ENCODE measurements at regions not wholly inside any gene's neighbourhood (a gene's known extent, or its start where the extent isn't known, plus 50 kb on each side); places are given as distances from the start of the nearest gene placed in this dataset.
"Not testable (repeated sequence)": the region's sequence is repeated elsewhere in the genome, so short reads cannot be mapped to it uniquely, and the experiment has no call there.

DNA sequence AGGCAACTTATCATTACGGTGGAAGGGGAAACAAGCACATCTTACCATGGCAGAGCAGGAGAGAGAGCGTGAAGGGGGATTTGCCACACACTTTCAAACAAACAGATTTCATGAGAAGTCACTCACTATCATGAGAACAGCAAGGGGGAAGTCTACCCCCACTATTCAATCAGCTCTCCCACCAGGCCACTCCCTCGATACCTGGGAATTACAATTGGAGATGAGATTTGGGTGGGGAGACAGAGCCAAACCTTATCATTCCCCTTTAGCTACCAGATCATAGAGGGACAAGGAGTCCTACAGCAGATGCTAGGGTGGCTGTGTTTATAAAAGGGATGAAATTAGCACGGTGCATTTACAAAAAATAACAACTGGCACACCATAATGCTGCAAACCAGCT is 2149.4 kb upstream of the ACO1 start:
- no peaks in the 10 kb centered on the region for H3K27me3 Mint-ChIP-seq
- H3K9me3 Mint-ChIP-seq = no peaks in the 10 kb centered on the region
- H3K4me3 Mint-ChIP-seq = no peak overlapping the region
- no peak overlapping the region for H3K27ac Mint-ChIP-seq
- no peaks in the 10 kb centered on the region for H3K4me1 Mint-ChIP-seq (ENCODE audit: low read depth)
- DNase-seq = no peak
- no peaks in the 10 kb centered on the region for H3K36me3 Mint-ChIP-seq (ENCODE audit: low read depth)

DNA sequence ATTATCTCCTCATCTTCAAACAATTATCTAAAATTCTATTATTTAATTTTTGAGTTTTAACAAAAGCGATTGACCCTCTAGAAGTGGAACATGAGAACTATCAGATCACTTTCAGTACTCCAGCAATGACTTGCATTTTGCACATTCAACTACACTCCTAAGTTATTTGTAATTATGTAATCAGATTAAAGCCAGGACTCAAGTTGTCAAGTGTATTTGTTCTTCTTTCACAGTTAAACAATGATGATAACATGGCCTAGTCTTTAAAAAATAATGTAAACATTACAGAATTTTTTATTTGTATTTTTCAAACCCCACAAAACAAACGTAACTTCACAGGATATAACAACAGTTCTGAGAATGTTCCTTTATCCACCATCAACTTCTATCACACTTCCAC is 2148.9 kb upstream of the ACO1 start:
- Mint-ChIP-seq H3K4me1 (ENCODE audit: low read depth) (no peaks in the 10 kb centered on the region), H3K9me3 (no peaks in the 10 kb centered on the region), H3K27ac (no peak overlapping the region), H3K4me3 (no peak overlapping the region), H3K27me3 (no peaks in the 10 kb centered on the region), H3K36me3 (ENCODE audit: low read depth) (no peaks in the 10 kb centered on the region)
- DNase-seq = no peak

DNA sequence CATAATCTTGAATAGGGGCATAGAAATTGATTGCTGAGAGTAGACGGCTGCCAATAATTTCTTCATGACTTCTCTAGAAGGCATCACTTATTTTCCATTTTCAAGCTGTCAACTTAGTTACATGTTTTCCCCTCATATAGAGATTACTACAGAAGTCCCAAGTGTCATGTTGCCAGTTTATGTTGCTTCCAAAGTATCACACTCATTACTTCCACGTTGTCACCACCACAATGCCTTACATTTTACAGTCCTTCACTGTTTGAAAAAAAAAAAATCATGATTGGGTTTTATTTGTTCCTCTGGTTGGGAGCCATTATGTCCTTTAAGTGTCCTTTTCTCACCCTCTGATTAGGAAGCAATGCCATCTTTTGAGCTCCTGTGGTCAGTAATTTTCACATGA is 2144.6 kb upstream of the ACO1 start:
- DNase-seq = no peak
- Mint-ChIP-seq H3K27ac (no peak overlapping the region), H3K9me3 (no peaks in the 10 kb centered on the region), H3K4me3 (no peak overlapping the region), H3K27me3 (no peaks in the 10 kb centered on the region), H3K36me3 (ENCODE audit: low read depth) (no peaks in the 10 kb centered on the region), H3K4me1 (ENCODE audit: low read depth) (no peaks in the 10 kb centered on the region)

DNA sequence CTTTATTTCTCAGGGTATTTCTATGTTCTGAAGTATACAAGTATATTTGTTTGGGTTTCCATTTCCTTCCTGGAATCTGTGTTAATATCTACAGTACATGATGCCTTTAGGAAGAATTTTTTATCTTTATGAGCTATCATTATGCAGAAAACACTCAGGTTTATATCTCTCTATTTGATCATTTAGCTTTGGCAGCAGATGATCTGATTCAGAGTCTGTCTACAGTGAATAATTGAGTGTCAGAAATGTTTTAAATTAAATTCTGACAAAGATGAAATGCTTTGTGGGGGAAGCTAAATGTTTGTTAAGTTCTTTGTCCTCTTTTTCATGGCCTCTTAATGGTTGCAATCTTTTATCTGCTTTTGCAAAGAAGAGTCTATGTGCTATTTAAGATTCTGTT is 2141.0 kb upstream of the ACO1 start:
- no peaks in the 10 kb centered on the region for H3K27me3 Mint-ChIP-seq
- DNase-seq = no peak
- no peak overlapping the region for H3K4me3 Mint-ChIP-seq
- no peak overlapping the region for H3K27ac Mint-ChIP-seq
- H3K36me3 Mint-ChIP-seq (ENCODE audit: low read depth) = no peaks in the 10 kb centered on the region
- H3K9me3 Mint-ChIP-seq = no peaks in the 10 kb centered on the region
- H3K4me1 Mint-ChIP-seq (ENCODE audit: low read depth) = no peaks in the 10 kb centered on the region

DNA sequence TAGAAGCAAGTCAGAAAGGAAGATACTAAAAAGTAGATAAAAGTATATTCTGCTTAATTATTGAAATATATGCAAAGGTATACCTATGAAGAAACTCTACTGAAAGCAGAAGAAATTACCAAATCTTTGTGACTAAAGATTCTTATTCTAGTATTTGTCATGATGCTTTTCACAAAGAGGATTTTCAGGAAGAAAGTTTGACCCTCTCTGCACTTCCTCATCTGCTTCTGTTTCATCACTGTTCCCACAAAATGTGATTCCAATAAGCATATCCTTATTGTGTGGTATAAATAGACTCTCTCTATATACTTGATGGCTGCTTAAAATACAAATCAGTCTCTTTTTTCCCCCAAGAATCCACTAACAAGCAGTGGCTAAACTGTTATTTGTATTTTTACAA is 2139.6 kb upstream of the ACO1 start:
- no peak for DNase-seq
- Mint-ChIP-seq H3K27ac (no peak overlapping the region), H3K27me3 (no peaks in the 10 kb centered on the region), H3K4me3 (no peak overlapping the region), H3K4me1 (ENCODE audit: low read depth) (no peaks in the 10 kb centered on the region), H3K36me3 (ENCODE audit: low read depth) (no peaks in the 10 kb centered on the region), H3K9me3 (no peaks in the 10 kb centered on the region)

DNA sequence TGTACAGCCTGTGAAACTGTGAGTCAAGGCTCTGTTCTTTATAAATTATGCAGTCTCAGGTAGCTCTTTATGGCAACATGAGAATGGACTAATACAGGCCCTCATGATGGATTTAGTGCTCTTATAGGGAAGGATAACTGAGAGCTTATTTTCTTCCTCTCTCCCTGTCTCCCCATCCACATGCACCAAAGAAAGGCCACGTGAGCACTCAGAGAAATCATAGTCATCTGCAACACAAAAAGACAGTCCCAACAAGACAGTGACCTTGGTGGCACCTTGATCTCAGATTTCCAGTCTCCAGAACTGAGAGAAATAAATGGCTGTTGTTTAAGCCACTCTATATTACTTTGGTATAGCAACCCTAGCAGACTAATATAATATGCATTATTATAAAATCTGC is 2133.6 kb upstream of the ACO1 start:
- Mint-ChIP-seq H3K27ac (no peak overlapping the region), H3K36me3 (ENCODE audit: low read depth) (no peaks in the 10 kb centered on the region), H3K4me1 (ENCODE audit: low read depth) (no peaks in the 10 kb centered on the region), H3K27me3 (no peaks in the 10 kb centered on the region), H3K4me3 (no peak overlapping the region), H3K9me3 (no peaks in the 10 kb centered on the region)
- no peak for DNase-seq

DNA sequence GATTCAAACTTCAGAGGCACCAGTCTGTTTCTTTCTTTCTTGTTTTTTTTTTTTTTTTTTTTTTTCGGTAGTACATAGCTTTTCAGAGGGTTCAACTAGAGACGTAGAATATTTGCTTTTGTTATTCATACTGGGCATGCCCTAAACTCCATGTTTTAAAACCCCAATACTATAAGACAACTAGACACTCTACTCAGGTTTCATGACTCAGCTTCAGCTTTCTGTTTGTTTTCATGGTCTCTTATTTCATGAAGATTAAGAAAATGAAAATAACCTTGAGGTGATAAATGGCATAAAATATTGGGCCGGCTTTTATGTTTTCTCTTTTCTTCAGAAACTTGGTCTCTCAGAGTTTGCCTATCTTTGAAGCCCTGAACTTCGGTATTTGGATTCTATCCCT is 2126.3 kb upstream of the ACO1 start:
- Mint-ChIP-seq H3K9me3 (peaks cover 9% of the 10 kb centered on the region), H3K27me3 (no peaks in the 10 kb centered on the region), H3K36me3 (ENCODE audit: low read depth) (no peaks in the 10 kb centered on the region), H3K4me3 (no peak overlapping the region), H3K4me1 (ENCODE audit: low read depth) (no peaks in the 10 kb centered on the region), H3K27ac (no peak overlapping the region)
- no peak for DNase-seq

DNA sequence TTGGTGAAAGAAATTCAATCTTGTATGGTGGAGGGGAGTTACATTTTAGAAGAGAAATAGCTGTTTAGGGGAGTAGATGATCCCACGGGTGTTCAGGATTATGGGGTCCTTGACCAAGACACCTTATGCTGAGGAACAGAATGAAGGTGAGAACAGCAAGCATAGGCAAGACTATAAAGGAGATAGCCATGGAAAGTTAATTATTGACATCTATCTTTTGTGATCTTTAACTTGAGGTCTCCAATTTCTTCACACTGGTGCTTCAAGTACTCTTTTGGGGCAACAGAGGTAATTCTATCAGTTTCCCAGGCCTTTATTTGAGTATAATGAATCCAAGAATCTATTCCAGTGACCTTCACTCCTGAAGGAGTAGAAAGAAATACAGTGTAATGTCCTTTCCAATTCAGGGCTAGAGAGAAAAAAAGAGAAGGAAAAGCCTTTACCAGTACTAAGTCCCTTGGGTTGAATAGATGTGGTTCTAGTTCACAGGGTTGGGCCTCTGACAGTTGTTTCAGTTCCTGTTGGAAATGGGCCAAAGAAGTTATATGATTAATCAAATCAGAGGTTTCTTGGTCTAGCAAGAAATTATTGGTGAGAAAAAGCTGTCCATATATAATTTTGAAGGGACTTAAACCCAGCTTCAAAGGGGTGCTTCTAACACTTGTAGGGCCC is 2104.1 kb upstream of the ACO1 start:
- Mint-ChIP-seq H3K36me3 (ENCODE audit: low read depth) (no peaks in the 10 kb centered on the region), H3K27me3 (no peaks in the 10 kb centered on the region), H3K4me3 (no peak overlapping the region), H3K27ac (no peak overlapping the region), H3K9me3 (peaks cover 9% of the 10 kb centered on the region), H3K4me1 (ENCODE audit: low read depth) (no peaks in the 10 kb centered on the region)
- DNase-seq = no peak

DNA sequence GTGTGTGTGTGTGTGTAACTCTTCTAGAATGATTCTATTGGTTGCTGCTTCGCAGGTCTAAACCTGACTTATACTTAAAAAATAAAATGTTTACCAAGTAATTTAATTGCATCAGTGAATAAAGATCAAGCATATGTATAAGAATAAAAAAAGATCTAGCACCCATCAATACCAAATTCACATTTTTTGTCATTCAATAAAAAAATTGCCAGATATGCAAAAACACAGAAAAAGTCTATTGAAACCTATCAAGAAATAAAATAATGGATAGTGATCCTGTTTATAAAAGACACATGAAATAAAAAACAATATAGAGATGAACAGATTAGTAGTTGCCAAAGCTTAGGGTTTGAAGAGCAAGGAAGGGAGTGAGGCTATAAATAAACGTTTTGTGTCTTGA is 2095.0 kb upstream of the ACO1 start:
- Mint-ChIP-seq H3K4me3 (no peak overlapping the region), H3K27ac (no peak overlapping the region), H3K9me3 (no peaks in the 10 kb centered on the region), H3K36me3 (ENCODE audit: low read depth) (no peaks in the 10 kb centered on the region), H3K27me3 (no peaks in the 10 kb centered on the region), H3K4me1 (ENCODE audit: low read depth) (no peaks in the 10 kb centered on the region)
- no peak for DNase-seq

DNA sequence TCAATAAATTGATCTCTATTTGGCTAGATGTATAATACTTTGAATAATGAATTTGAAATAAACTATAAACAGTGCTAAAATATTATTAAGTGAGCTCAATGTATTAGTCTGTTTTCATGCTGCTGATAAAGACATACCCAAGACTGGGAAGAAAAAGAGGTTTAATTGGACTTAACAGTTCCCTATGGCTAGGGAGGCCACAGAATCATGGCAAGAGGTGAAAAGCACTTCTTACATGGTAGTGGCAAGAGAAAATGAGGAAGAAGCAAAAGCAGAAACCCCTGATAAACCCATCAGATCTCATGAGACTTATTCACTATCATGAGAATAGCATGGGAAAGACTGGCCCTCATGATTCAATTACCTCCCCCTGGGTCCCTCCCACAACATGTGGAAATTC is 2092.4 kb upstream of the ACO1 start:
- not testable (repeated sequence) for H3K36me3 Mint-ChIP-seq (ENCODE audit: low read depth); H3K27me3 Mint-ChIP-seq; DNase-seq; H3K9me3 Mint-ChIP-seq; H3K27ac Mint-ChIP-seq; H3K4me1 Mint-ChIP-seq (ENCODE audit: low read depth); H3K4me3 Mint-ChIP-seq

DNA sequence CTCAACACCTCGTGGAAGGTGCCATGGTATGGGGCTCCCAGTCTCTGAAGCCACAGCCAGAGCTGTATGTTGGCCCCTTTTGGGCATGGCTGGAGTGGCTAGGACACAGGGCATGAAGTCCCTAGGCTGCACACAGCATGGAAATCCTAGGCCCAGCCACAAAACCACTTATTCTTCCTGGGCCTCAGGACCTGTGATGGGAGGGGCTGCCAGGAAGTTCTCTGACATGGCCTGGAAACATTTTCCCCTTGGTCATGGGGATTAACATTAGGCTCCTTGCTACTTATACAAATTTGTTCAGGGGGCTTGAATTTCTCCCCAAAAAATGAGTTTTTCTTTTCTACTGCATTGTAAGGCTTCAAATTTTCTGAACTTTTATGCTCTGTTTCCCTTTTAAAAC is 2091.2 kb upstream of the ACO1 start:
- DNase-seq = no peak
- H3K27ac Mint-ChIP-seq = no peak overlapping the region
- H3K36me3 Mint-ChIP-seq (ENCODE audit: low read depth) = no peaks in the 10 kb centered on the region
- no peaks in the 10 kb centered on the region for H3K9me3 Mint-ChIP-seq
- no peaks in the 10 kb centered on the region for H3K27me3 Mint-ChIP-seq
- no peak overlapping the region for H3K4me3 Mint-ChIP-seq
- H3K4me1 Mint-ChIP-seq (ENCODE audit: low read depth) = no peaks in the 10 kb centered on the region

DNA sequence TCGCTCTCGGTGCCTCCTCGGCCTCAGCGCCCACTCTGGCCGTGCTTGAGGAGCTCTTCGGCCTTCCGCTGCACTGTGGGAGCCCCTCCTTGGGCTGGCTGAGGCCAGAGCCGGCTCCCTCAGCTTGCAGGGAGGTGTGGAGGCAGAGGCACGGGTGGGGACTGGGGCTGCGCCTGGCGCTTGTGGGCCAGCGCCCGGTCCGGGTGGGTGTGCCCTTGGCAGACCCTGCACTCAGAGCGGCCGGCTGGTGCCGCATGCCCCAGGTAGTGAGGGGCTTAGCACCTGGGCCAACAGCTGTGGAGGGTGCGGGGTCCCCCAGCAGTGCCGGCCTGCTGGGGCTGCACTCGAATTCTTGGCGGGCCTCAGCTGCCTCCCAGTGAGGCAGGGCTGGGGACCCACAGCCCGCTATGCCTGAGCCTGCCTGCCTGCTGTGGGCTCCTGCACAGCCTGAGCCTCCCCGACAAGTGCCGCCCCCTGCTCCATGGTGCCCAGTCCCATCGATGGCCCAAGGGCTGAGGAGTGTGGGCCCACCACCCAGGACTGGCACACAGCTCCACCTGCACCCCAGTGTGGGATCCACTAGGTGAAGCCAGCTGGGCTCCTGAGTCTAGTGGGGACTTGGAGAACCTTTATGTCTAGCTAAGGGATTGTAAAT is 2085.2 kb upstream of the ACO1 start:
- no peaks in the 10 kb centered on the region for H3K36me3 Mint-ChIP-seq (ENCODE audit: low read depth)
- no peaks in the 10 kb centered on the region for H3K27me3 Mint-ChIP-seq
- H3K4me1 Mint-ChIP-seq (ENCODE audit: low read depth) = no peaks in the 10 kb centered on the region
- no peak overlapping the region for H3K27ac Mint-ChIP-seq
- no peak for DNase-seq
- H3K4me3 Mint-ChIP-seq = no peak overlapping the region
- H3K9me3 Mint-ChIP-seq = no peaks in the 10 kb centered on the region

DNA sequence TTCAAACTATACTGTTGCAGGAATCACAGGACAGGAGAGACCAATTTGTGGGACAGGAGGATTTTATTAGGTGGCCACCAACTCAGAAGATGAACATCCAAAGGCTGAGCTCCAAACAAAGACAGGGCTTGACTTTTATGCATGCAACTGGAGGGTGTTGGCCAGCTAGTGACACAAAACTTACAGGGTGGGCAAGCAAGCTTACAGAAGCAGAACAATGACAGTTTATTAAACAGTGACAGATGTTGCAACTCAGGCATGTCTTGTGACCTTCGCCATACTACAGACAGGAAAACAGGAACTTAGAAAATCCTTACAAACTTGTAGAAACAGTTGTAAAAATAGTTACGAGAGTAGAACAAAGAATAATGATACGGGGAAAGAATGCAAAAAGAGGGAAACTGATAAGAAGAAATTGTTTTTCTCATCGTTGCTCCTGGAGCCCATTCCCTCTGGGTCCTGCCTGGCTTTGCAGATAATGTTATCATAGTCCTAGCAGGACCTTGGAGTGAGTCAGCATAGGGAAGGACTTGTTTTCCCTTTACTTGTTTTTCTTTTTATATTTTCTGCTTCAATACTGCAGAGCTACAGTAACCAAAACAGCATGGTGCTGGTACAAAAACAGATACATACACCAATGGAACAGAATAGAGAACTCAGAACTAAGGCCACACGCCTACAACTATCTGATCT is 2083.0 kb upstream of the ACO1 start:
- Mint-ChIP-seq H3K36me3 (ENCODE audit: low read depth) (no peaks in the 10 kb centered on the region), H3K27ac (no peak overlapping the region)

DNA sequence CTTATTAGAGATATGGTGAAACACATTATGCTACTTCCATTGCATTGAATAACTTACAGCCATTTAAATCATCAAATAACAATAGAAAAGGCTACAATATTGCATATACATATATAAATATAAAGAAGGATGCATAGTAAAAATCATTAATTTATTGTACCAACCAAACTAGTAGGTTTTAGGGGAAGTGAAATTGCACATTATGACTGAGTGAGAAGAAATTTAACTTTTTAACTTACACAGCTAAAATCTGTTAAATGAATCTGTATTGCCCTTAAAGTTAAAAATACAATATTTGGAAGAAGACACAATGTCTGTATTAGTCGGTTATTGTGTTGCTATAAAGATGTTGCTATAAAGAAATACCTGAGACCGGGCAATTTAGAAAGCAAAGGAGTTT is 2073.7 kb upstream of the ACO1 start:
- no peak overlapping the region for H3K27ac Mint-ChIP-seq
- no peaks in the 10 kb centered on the region for H3K9me3 Mint-ChIP-seq
- no peaks in the 10 kb centered on the region for H3K27me3 Mint-ChIP-seq
- H3K4me1 Mint-ChIP-seq (ENCODE audit: low read depth) = no peaks in the 10 kb centered on the region
- no peak for DNase-seq
- no peak overlapping the region for H3K4me3 Mint-ChIP-seq
- H3K36me3 Mint-ChIP-seq (ENCODE audit: low read depth) = no peaks in the 10 kb centered on the region

More for the DNA sequence above, 2083.0 kb upstream of the ACO1 start:
- no peaks in the 10 kb centered on the region for H3K4me1 Mint-ChIP-seq (ENCODE audit: low read depth)
- DNase-seq = no peak
- H3K27me3 Mint-ChIP-seq = no peaks in the 10 kb centered on the region
- peaks cover 2% of the 10 kb centered on the region for H3K9me3 Mint-ChIP-seq
- no peak overlapping the region for H3K4me3 Mint-ChIP-seq

DNA sequence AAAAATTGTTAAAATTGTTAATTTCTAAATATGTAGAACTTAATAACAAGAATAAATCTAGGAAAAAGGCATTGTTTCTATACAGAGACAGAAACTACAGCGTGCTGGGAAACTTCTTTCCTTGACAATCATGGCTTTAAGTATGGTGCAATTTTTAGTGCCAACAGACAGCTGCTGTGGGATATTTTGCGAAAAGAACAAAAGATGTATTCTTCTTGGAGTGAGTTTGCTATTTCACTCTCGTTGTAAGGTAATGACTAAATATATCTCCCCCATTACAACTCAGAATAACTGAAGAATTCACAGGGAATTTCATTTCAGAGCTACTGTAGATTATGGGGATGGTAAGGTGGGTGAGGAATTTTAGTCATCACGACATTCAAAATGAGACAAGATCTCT is 2055.0 kb upstream of the ACO1 start:
- Mint-ChIP-seq H3K36me3 (ENCODE audit: low read depth) (no peaks in the 10 kb centered on the region), H3K9me3 (peaks cover 2% of the 10 kb centered on the region), H3K27ac (no peak overlapping the region), H3K27me3 (no peaks in the 10 kb centered on the region), H3K4me3 (no peak overlapping the region), H3K4me1 (ENCODE audit: low read depth) (no peaks in the 10 kb centered on the region)
- no peak for DNase-seq

Measured in activated T-cell treated with anti-CD3 and anti-CD28 coated beads, Interleukin-2, amount 50 U/mL, for 24 hours (primary cell).